Testis (tissue), 2 donors: ENCODE measurements at regions not wholly inside any gene's neighbourhood (a gene's known extent, or its start where the extent isn't known, plus 50 kb on each side); places are given as distances from the start of the nearest gene placed in this dataset.

Source experiments
- DNase-seq: peaks from one replicate; pipeline ENCODE4 v3.0.0-alpha.2; 2019
- H3K27ac ChIP-seq, 2 donors: fragments of 200-600 bp; sonication (generic); one replicate each; pipeline ENCODE4 v1.5.1; 2019
- H3K27me3 ChIP-seq: fragments of 200-600 bp; sonication (generic); one replicate; pipeline ENCODE4 v1.5.1; 2019
- H3K36me3 ChIP-seq: fragments of 200-600 bp; sonication (generic); one replicate; pipeline ENCODE4 v1.5.1; 2017; ENCODE audit warnings: low read depth; ENCODE audit errors: missing control alignments
- H3K4me1 ChIP-seq: fragments of 200-600 bp; sonication (generic); one replicate; pipeline ENCODE4 v1.5.1; 2019
- H3K4me3 ChIP-seq, 2 donors: fragments of 200-600 bp; sonication (generic); one replicate each; pipeline ENCODE4 v1.5.1; 2017 to 2019
- H3K9me3 ChIP-seq: fragments of 200-600 bp; sonication (generic); one replicate; pipeline ENCODE4 v1.5.1; 2017
- POLR2A ChIP-seq: fragments of 450-650 bp; IDR thresholded peaks from one replicate; pipeline ENCODE4 v1.6.1; 2017; ENCODE audit warnings: antibody characterized with exemption, mild to moderate bottlenecking, moderate library complexity
- WGBS, 2 donors: methylation state at CpG; one replicate each; pipeline ENCODE4 v1.1.5; 2018; 5-methylcytosine and 5-hydroxymethylcytosine counted together
- intact Hi-C: fragments of 100-400 bp; cut with DNase I; formaldehyde crosslinking; loops from one replicate; pipeline ENCODE4 v1.15.1; 2023; ENCODE audit warnings: low total_unique reads
- TF ChIP-seq, protein P1 (sequence below), 3 experiments: fragments of 450-650 bp in 2 of 3; fragments of 200-600 bp in 1 of 3; sonication (generic) in 1 of 3; IDR thresholded peaks; one replicate each; pipeline ENCODE4 v1.5.1; 2016 to 2019; ENCODE audit warnings: antibody characterized with exemption in 3 of 3, mild to moderate bottlenecking in 2 of 3, moderate library complexity in 1 of 3

DNA sequence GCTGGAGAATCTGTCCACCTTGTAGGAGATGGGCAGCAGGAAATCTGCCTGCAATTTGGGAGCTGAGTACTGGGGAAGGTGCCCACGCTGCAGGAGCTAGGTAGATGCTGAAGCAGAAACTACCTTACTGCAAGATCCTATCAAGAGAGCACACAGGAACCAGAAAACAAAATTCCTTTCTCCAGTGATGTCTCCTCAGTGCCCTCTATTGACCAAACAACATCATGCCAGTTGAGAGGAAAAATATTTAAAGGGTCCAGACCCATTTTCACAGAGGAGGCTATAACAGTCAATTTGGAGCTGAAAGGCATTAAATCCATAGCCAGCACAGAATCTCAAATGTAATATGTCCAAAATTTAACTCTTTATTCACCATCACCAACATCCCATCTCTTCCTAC lies 406.8 kb downstream of the SLITRK2 start:
- TF ChIP-seq POLR2A, result no peak
- TF ChIP-seq, protein P1, sequence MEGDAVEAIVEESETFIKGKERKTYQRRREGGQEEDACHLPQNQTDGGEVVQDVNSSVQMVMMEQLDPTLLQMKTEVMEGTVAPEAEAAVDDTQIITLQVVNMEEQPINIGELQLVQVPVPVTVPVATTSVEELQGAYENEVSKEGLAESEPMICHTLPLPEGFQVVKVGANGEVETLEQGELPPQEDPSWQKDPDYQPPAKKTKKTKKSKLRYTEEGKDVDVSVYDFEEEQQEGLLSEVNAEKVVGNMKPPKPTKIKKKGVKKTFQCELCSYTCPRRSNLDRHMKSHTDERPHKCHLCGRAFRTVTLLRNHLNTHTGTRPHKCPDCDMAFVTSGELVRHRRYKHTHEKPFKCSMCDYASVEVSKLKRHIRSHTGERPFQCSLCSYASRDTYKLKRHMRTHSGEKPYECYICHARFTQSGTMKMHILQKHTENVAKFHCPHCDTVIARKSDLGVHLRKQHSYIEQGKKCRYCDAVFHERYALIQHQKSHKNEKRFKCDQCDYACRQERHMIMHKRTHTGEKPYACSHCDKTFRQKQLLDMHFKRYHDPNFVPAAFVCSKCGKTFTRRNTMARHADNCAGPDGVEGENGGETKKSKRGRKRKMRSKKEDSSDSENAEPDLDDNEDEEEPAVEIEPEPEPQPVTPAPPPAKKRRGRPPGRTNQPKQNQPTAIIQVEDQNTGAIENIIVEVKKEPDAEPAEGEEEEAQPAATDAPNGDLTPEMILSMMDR (IDR thresholded peaks at IDR 0.05), result no peak
- Histone ChIP-seq H3K27ac (no peak overlapping the region), H3K9me3 (no peaks in the 10 kb centered on the region), H3K36me3 (no peaks in the 10 kb centered on the region), H3K27me3 (no peaks in the 10 kb centered on the region), H3K4me3 (no peak overlapping the region), H3K4me1 (no peaks in the 10 kb centered on the region)
- DNase-seq, result no peak
- intact Hi-C loops, result no loop called here
- 83% methylated on average over 1 of the region's 1 CpG; no CpG with 5 or more reads in 1 of the 2 donors for WGBS, 2 donors

DNA sequence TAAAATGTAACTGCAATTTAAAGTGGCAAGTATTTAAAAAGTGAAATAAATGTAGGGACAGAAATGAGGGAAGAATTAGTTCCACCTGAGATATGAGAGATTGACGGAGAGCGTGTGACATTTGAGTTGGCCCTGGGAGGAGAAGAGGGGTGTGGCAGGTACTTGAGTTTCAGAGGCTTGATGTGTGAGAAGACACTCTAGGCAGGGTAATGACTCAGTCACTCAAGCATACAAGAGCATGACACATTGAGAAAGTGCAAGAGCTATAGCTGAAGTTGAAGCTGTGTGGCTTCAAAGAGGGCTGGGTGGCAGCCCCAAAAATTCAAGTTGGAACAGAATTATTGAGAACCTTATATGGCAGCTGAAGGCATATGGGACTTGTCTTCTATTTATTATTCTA lies 420.5 kb downstream of the SLITRK2 start:
- Histone ChIP-seq H3K4me3 (no peak overlapping the region), H3K27ac (no peak overlapping the region), H3K9me3 (no peaks in the 10 kb centered on the region), H3K27me3 (no peaks in the 10 kb centered on the region), H3K4me1 (no peaks in the 10 kb centered on the region), H3K36me3 (no peaks in the 10 kb centered on the region)
- WGBS, 2 donors, result 100% methylated on average over 2 of the region's 2 CpGs
- DNase-seq, result no peak
- no peak for TF ChIP-seq POLR2A
- TF ChIP-seq, protein P1 (IDR thresholded peaks at IDR 0.05), result no peak
- intact Hi-C loops, result no loop called here

DNA sequence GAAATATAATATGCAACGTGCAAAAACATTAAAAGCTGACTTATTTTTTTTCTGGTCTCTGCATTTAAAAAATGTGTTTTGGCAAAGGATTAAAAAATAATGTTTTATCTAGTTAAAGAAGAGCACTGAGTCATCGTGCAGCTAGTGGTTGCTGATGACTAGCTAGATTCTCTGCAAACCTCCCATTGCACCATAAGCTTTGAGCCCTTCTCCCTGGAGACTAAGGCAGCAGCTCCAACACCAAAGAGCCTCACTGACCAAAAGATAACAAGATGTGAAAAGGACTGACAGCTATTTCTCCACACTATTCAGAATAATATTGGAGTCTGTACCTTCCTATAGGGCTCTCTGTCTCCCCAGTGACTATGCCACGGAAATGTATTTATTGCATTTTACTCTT lies 424.3 kb downstream of the SLITRK2 start:
- Histone ChIP-seq H3K4me1 (no peaks in the 10 kb centered on the region), H3K27me3 (no peaks in the 10 kb centered on the region), H3K27ac (no peak overlapping the region), H3K9me3 (no peaks in the 10 kb centered on the region), H3K36me3 (no peaks in the 10 kb centered on the region), H3K4me3 (no peak overlapping the region)
- intact Hi-C loops, result no loop called here
- no peak for DNase-seq
- 79 to 82% methylated on average over 3 of the region's 3 CpGs for WGBS, 2 donors
- TF ChIP-seq, protein P1 (IDR thresholded peaks at IDR 0.05), result no peak
- TF ChIP-seq POLR2A, result no peak

DNA sequence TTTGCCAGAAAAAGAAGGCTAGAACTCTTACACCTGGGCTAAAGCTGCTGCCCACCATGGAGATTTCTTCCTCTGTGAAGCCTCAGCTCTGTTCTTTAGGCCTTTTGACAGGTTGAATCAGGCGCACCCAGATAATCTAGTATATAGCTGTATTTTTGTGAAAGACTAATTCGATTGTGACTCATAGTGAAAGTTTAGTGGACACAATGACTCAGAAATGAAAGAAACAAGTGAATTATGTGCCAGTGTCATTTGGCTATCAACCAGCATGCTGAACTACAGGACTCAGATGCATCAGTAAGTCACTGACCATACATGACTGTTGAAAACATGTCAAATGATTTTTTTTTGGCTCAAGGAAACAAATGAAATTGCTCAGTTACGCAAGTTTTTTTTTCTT lies 425.4 kb downstream of the SLITRK2 start:
- H3K27ac ChIP-seq, result no peak overlapping the region
- H3K36me3 ChIP-seq, result no peaks in the 10 kb centered on the region
- DNase-seq, result no peak
- intact Hi-C loops, result no loop called here
- no peaks in the 10 kb centered on the region for H3K4me1 ChIP-seq
- no peaks in the 10 kb centered on the region for H3K27me3 ChIP-seq
- TF ChIP-seq POLR2A, result no peak
- TF ChIP-seq, protein P1 (IDR thresholded peaks at IDR 0.05), result no peak
- H3K4me3 ChIP-seq, result no peak overlapping the region
- no peaks in the 10 kb centered on the region for H3K9me3 ChIP-seq
- 64 to 72% methylated on average over 3 of the region's 3 CpGs for WGBS, 2 donors

DNA sequence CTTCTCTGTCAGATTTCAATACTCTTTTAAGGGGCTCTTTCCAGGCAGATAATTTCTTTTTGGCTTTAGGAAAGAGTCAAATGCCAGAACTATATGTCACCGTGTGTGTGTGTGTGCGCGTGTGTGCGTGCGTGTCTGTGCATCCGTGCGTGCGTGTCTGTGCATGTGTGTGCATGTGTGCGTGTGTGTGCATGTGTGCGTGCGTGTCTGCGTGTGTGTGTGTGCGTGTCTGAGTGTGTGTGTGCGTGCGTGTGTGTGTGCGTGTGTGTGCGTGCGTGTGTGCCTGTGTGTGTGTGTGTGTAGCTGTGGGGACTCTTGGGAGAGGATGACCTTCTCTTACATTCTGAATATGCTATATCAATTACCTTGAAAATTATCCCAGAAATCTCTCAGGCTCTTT lies 441.6 kb downstream of the SLITRK2 start:
- DNase-seq, result no peak
- no peaks in the 10 kb centered on the region for H3K36me3 ChIP-seq

More for the DNA sequence above, 441.6 kb downstream of the SLITRK2 start:
- Histone ChIP-seq H3K27ac (no peak overlapping the region), H3K9me3 (no peaks in the 10 kb centered on the region), H3K4me3 (no peak overlapping the region), H3K4me1 (no peaks in the 10 kb centered on the region), H3K27me3 (no peaks in the 10 kb centered on the region)
- 56 to 60% methylated on average over 10 to 18 of the region's 18 CpGs for WGBS, 2 donors
- TF ChIP-seq POLR2A, result no peak
- TF ChIP-seq, protein P1 (IDR thresholded peaks at IDR 0.05), result no peak
- intact Hi-C loops, result no loop called here
